GM23338 (cell line): ENCODE measurements at regions not wholly inside any gene's neighbourhood (a gene's known extent, or its start where the extent isn't known, plus 50 kb on each side); places are given as distances from the start of the nearest gene placed in this dataset.

Experiments
- ATAC-seq: fragments of 200-7000 bp; cut with Tn5 transposase; 3 replicates; pipeline ENCODE4 v1.9.1; 2020
- DNase-seq: peaks from one replicate; pipeline ENCODE4 v3.0.0-alpha.2; 2015; ENCODE audit warnings: low spot score
- H2AFZ ChIP-seq: fragments of 200-600 bp; sonication (generic); 2 replicates; pipeline ENCODE4 v1.8.0; 2016; ENCODE audit warnings: antibody characterized with exemption, mild to moderate bottlenecking, moderate library complexity
- H3F3A ChIP-seq: fragments of 200-600 bp; sonication (generic); replicated peaks from 2 replicates; pipeline ENCODE4 v1.8.0; 2017; ENCODE audit warnings: antibody characterized with exemption, mixed run types, low read depth
- H3K27ac ChIP-seq: fragments of 200-600 bp; sonication (generic); 2 replicates; pipeline ENCODE4 v1.6.1; 2016; ENCODE audit warnings: low read depth
- H3K27me3 ChIP-seq: fragments of 200-600 bp; sonication (generic); 2 replicates; pipeline ENCODE4 v1.8.0; 2016; ENCODE audit warnings: mild to moderate bottlenecking, mixed run types, moderate library complexity; ENCODE audit not compliant: insufficient read depth
- H3K36me3 ChIP-seq: fragments of 200-600 bp; sonication (generic); 2 replicates; pipeline ENCODE4 v1.8.0; 2016; ENCODE audit warnings: mild to moderate bottlenecking; ENCODE audit not compliant: insufficient read depth
- H3K4me1 ChIP-seq: fragments of 200-600 bp; sonication (generic); 2 replicates; pipeline ENCODE4 v1.8.0; 2016; ENCODE audit warnings: mild to moderate bottlenecking, moderate library complexity; ENCODE audit not compliant: insufficient read depth
- H3K4me2 ChIP-seq: fragments of 200-600 bp; sonication (generic); 2 replicates; pipeline ENCODE4 v1.7.1; 2017; ENCODE audit warnings: mixed run types
- H3K4me3 ChIP-seq: fragments of 200-600 bp; sonication (generic); 2 replicates; pipeline ENCODE4 v1.6.1; 2016; ENCODE audit warnings: mixed run types
- H3K79me2 ChIP-seq: fragments of 200-600 bp; sonication (generic); replicated peaks from 2 replicates; pipeline ENCODE4 v1.8.0; 2017; ENCODE audit warnings: mild to moderate bottlenecking; ENCODE audit not compliant: insufficient read depth
- H3K9me2 ChIP-seq: fragments of 200-600 bp; sonication (generic); 2 replicates; pipeline ENCODE4 v1.8.0; 2017; ENCODE audit not compliant: insufficient read depth
- H4K20me1 ChIP-seq: fragments of 200-600 bp; sonication (generic); replicated peaks from 2 replicates; pipeline ENCODE4 v1.8.0; 2017; ENCODE audit warnings: mild to moderate bottlenecking; ENCODE audit not compliant: insufficient read depth
- H3K27ac Mint-ChIP-seq: 2 replicates; pipeline ENCODE4 v1.8.0; 2020; ENCODE audit warnings: inconsistent platforms, mild to moderate bottlenecking, moderate library complexity, mixed read lengths
- H3K27me3 Mint-ChIP-seq: 3 replicates; pipeline ENCODE4 v1.8.0; 2022; ENCODE audit warnings: low read depth, mild to moderate bottlenecking, moderate library complexity, mixed read lengths, inconsistent platforms; ENCODE audit not compliant: insufficient read depth, poor library complexity
- H3K36me3 Mint-ChIP-seq: 3 replicates; pipeline ENCODE4 v1.8.0; 2021; ENCODE audit warnings: low read depth, mild to moderate bottlenecking, inconsistent platforms, moderate library complexity, mixed read lengths
- H3K4me1 Mint-ChIP-seq: 3 replicates; pipeline ENCODE4 v1.8.0; 2020; ENCODE audit warnings: mild to moderate bottlenecking, inconsistent platforms, mixed read lengths
- H3K4me3 Mint-ChIP-seq: 3 replicates; pipeline ENCODE4 v1.8.0; 2021; ENCODE audit warnings: moderate library complexity, mild to moderate bottlenecking, inconsistent platforms, mixed read lengths
- H3K9me3 Mint-ChIP-seq: 3 replicates; pipeline ENCODE4 v1.8.0; 2020; ENCODE audit warnings: moderate library complexity, mild to moderate bottlenecking, inconsistent platforms, mixed read lengths
- CREB1 ChIP-seq: fragments of 250-450 bp; sonication (Bioruptor Pico); IDR thresholded peaks from 2 replicates; pipeline ENCODE4 v1.5.0; 2020; ENCODE audit warnings: low read depth, mild to moderate bottlenecking, moderate library complexity
- EZH2phosphoT487 ChIP-seq: fragments of 200-600 bp; sonication (generic); IDR thresholded peaks from one replicate; pipeline ENCODE4 v1.8.1; 2018; ENCODE audit warnings: antibody characterized with exemption; ENCODE audit not compliant: unreplicated experiment
- ZNF331 ChIP-seq: fragments of 250-450 bp; sonication (Bioruptor Pico); IDR thresholded peaks from 2 replicates; pipeline ENCODE4 v1.5.0; 2020; ENCODE audit warnings: low read depth, mild to moderate bottlenecking, moderate library complexity
- TF ChIP-seq, protein P1 (sequence below), 2 experiments: fragments of 200-600 bp in 1 of 2; sonication (generic) in 1 of 2; conservative IDR thresholded peaks; 2 replicates each; pipeline versions ENCODE4 v1.5.1 to v1.6.1; 2016 to 2017; ENCODE audit warnings: antibody characterized with exemption in 2 of 2, low read depth in 2 of 2, mild to moderate bottlenecking in 2 of 2, moderate library complexity in 1 of 2
- TF ChIP-seq, protein P2 (sequence below): IDR thresholded peaks from 2 replicates; pipeline ENCODE4 v1.6.1; 2016; ENCODE audit warnings: antibody characterized with exemption
- TF ChIP-seq, protein P3 (sequence below): fragments of 250-450 bp; sonication (Bioruptor Pico); IDR thresholded peaks from 2 replicates; pipeline ENCODE4 v1.5.0; 2020; ENCODE audit warnings: mild to moderate bottlenecking, moderate library complexity

DNA sequence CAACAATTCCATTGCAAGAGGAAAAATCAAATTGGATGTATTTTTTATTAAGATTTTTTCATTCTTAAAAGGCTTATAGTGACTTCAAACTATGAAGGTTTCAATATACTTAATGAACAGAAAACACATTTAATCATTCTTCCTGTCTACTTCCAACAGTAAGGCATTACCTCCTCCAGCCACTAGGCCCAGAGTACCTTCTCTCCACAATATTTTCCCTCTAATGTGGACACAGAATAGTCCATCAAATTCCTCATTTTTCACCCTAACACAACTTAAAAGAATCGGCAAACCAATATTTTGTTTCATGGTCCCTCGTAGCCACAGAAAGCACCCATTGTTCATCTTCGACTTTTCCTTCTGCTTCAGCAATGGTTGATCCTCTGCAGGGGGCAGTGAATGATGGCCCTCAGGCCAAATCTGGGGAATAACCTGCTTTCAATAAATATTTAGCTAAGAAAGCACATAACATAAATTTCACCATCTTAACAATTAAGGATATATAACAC, 335.4 kb upstream of the ID4 start:
- Histone ChIP-seq H3K4me2 (no peak overlapping the region), H4K20me1 (no peaks in the 10 kb centered on the region), H3K9me2 (no peaks in the 10 kb centered on the region; the same call in 1 of the 2 replicates), H3K4me3 (no peak overlapping the region), H3K79me2 (no peaks in the 10 kb centered on the region), H3K36me3 (no peaks in the 10 kb centered on the region), H3K4me1 (no peaks in the 10 kb centered on the region), H3K27ac (no peak overlapping the region), H3K27me3 (no peaks in the 10 kb centered on the region), H3F3A (no peaks in the 10 kb centered on the region), H2AFZ (no peak overlapping the region)
- peak; percentile 2 for DNase-seq
- H3K36me3 Mint-ChIP-seq, result peaks cover 1% of the 10 kb centered on the region; the same call in 2 of the 3 replicates
- no peaks in the 10 kb centered on the region for H3K4me1 Mint-ChIP-seq
- H3K27me3 Mint-ChIP-seq, result no peaks in the 10 kb centered on the region
- TF ChIP-seq, protein P1, sequence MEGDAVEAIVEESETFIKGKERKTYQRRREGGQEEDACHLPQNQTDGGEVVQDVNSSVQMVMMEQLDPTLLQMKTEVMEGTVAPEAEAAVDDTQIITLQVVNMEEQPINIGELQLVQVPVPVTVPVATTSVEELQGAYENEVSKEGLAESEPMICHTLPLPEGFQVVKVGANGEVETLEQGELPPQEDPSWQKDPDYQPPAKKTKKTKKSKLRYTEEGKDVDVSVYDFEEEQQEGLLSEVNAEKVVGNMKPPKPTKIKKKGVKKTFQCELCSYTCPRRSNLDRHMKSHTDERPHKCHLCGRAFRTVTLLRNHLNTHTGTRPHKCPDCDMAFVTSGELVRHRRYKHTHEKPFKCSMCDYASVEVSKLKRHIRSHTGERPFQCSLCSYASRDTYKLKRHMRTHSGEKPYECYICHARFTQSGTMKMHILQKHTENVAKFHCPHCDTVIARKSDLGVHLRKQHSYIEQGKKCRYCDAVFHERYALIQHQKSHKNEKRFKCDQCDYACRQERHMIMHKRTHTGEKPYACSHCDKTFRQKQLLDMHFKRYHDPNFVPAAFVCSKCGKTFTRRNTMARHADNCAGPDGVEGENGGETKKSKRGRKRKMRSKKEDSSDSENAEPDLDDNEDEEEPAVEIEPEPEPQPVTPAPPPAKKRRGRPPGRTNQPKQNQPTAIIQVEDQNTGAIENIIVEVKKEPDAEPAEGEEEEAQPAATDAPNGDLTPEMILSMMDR (conservative IDR thresholded peaks at IDR 0.05; ENCODE audit: low read depth in 2 of 2), result peak in 1 of 2 experiments; percentile 54; a peak in 2 of 4 replicates
- no peak for TF ChIP-seq EZH2phosphoT487
- no peak for ATAC-seq
- H3K27ac Mint-ChIP-seq, result no peak overlapping the region
- no peak overlapping the region for H3K4me3 Mint-ChIP-seq
- peaks cover 13% of the 10 kb centered on the region; the same call in 2 of the 3 replicates for H3K9me3 Mint-ChIP-seq

DNA sequence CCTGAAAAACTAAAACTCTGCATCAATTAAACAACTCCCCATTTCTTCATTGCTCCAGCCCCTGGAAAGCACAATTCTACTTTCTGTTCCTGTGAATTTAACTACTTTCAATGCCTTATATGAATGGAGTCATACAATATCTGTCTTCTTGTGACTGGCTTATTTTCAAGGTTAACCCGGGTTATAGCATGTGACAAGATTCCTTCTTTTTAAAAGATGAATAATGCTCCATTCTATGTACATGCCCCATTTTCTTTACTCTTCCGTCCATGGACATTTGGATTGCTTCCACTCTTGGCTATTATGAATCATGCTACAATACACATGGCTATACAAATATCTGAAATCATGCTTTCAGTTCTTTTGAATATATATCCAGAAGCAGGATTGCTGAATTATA, 334.9 kb upstream of the ID4 start:
- H3K4me2 ChIP-seq, result no peak overlapping the region
- H3K9me2 ChIP-seq, result no peaks in the 10 kb centered on the region; the same call in 1 of the 2 replicates
- H3K36me3 Mint-ChIP-seq, result peaks cover 6% of the 10 kb centered on the region; the same call in 2 of the 3 replicates
- no peak overlapping the region for H3K4me3 Mint-ChIP-seq
- no peaks in the 10 kb centered on the region for H3K4me1 Mint-ChIP-seq
- TF ChIP-seq ZNF331 (CRISPR knock-in tag), result no peak
- no peak for TF ChIP-seq CREB1 (CRISPR knock-in tag)
- ATAC-seq (no peak), DNase-seq (no peak)
- no peak overlapping the region for H2AFZ ChIP-seq
- no peaks in the 10 kb centered on the region for H3F3A ChIP-seq
- H3K27me3 ChIP-seq, result no peaks in the 10 kb centered on the region
- no peak overlapping the region for H3K4me3 ChIP-seq
- H3K4me1 ChIP-seq, result no peaks in the 10 kb centered on the region
- peaks cover 18% of the 10 kb centered on the region; the same call in 2 of the 3 replicates for H3K9me3 Mint-ChIP-seq
- no peaks in the 10 kb centered on the region for H3K36me3 ChIP-seq
- no peak overlapping the region for H3K27ac ChIP-seq
- H3K27ac Mint-ChIP-seq, result no peak overlapping the region
- H4K20me1 ChIP-seq, result no peaks in the 10 kb centered on the region
- H3K79me2 ChIP-seq, result no peaks in the 10 kb centered on the region
- H3K27me3 Mint-ChIP-seq, result peaks cover 3% of the 10 kb centered on the region

DNA sequence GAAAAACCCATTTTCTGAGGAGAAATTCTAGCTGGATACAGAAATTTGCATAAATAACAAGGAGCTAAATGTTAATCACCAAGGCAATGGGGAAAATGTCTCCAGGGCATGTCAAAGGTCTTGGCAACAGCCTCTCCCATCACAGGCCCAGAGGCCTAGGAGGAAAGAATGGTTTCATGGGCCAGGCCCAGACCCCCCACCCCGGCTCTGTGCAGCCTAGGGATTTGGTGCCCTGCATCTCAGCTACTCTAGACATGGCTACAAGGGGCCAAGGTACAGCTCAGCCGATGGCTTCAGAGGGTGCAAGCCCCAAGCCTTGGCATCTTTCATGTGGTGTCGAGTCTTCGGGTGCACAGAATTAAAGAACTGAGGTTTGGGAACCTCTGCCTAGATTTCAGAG, 321.2 kb upstream of the ID4 start:
- H3K9me2 ChIP-seq, result 0 out of 2 replicates have a peak, but pooled peaks cover 4% of the 10 kb centered on the region
- H3K27ac ChIP-seq, result no peak overlapping the region
- H3K4me2 ChIP-seq, result no peak overlapping the region
- no peaks in the 10 kb centered on the region for H3K4me1 ChIP-seq
- H3K36me3 ChIP-seq, result no peaks in the 10 kb centered on the region
- H2AFZ ChIP-seq, result no peak overlapping the region
- H3K27me3 Mint-ChIP-seq, result no peaks in the 10 kb centered on the region
- no peaks in the 10 kb centered on the region for H3F3A ChIP-seq
- TF ChIP-seq, protein P2, sequence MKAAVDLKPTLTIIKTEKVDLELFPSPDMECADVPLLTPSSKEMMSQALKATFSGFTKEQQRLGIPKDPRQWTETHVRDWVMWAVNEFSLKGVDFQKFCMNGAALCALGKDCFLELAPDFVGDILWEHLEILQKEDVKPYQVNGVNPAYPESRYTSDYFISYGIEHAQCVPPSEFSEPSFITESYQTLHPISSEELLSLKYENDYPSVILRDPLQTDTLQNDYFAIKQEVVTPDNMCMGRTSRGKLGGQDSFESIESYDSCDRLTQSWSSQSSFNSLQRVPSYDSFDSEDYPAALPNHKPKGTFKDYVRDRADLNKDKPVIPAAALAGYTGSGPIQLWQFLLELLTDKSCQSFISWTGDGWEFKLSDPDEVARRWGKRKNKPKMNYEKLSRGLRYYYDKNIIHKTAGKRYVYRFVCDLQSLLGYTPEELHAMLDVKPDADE, result no peak
- TF ChIP-seq, protein P3, sequence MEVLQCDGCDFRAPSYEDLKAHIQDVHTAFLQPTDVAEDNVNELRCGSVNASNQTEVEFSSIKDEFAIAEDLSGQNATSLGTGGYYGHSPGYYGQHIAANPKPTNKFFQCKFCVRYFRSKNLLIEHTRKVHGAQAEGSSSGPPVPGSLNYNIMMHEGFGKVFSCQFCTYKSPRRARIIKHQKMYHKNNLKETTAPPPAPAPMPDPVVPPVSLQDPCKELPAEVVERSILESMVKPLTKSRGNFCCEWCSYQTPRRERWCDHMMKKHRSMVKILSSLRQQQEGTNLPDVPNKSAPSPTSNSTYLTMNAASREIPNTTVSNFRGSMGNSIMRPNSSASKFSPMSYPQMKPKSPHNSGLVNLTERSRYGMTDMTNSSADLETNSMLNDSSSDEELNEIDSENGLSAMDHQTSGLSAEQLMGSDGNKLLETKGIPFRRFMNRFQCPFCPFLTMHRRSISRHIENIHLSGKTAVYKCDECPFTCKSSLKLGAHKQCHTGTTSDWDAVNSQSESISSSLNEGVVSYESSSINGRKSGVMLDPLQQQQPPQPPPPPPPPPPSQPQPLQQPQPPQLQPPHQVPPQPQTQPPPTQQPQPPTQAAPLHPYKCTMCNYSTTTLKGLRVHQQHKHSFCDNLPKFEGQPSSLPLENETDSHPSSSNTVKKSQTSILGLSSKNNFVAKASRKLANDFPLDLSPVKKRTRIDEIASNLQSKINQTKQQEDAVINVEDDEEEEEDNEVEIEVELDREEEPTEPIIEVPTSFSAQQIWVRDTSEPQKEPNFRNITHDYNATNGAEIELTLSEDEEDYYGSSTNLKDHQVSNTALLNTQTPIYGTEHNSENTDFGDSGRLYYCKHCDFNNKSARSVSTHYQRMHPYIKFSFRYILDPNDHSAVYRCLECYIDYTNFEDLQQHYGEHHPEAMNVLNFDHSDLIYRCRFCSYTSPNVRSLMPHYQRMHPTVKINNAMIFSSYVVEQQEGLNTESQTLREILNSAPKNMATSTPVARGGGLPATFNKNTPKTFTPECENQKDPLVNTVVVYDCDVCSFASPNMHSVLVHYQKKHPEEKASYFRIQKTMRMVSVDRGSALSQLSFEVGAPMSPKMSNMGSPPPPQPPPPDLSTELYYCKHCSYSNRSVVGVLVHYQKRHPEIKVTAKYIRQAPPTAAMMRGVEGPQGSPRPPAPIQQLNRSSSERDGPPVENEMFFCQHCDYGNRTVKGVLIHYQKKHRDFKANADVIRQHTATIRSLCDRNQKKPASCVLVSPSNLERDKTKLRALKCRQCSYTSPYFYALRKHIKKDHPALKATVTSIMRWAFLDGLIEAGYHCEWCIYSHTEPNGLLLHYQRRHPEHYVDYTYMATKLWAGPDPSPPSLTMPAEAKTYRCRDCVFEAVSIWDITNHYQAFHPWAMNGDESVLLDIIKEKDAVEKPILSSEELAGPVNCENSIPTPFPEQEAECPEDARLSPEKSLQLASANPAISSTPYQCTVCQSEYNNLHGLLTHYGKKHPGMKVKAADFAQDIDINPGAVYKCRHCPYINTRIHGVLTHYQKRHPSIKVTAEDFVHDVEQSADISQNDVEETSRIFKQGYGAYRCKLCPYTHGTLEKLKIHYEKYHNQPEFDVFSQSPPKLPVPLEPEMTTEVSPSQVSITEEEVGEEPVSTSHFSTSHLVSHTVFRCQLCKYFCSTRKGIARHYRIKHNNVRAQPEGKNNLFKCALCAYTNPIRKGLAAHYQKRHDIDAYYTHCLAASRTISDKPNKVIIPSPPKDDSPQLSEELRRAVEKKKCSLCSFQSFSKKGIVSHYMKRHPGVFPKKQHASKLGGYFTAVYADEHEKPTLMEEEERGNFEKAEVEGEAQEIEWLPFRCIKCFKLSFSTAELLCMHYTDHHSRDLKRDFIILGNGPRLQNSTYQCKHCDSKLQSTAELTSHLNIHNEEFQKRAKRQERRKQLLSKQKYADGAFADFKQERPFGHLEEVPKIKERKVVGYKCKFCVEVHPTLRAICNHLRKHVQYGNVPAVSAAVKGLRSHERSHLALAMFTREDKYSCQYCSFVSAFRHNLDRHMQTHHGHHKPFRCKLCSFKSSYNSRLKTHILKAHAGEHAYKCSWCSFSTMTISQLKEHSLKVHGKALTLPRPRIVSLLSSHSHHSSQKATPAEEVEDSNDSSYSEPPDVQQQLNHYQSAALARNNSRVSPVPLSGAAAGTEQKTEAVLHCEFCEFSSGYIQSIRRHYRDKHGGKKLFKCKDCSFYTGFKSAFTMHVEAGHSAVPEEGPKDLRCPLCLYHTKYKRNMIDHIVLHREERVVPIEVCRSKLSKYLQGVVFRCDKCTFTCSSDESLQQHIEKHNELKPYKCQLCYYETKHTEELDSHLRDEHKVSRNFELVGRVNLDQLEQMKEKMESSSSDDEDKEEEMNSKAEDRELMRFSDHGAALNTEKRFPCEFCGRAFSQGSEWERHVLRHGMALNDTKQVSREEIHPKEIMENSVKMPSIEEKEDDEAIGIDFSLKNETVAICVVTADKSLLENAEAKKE (CRISPR knock-in tag), result no peak
- no peaks in the 10 kb centered on the region for H3K4me1 Mint-ChIP-seq
- DNase-seq, result no peak
- no peak overlapping the region for H3K4me3 Mint-ChIP-seq
- H3K27me3 ChIP-seq, result no peaks in the 10 kb centered on the region
- no peak overlapping the region for H3K27ac Mint-ChIP-seq
- H3K9me3 Mint-ChIP-seq, result peaks cover 53% of the 10 kb centered on the region
- H3K36me3 Mint-ChIP-seq, result peaks cover 34% of the 10 kb centered on the region
- H3K79me2 ChIP-seq, result no peaks in the 10 kb centered on the region
- ATAC-seq, result no peak
- no peaks in the 10 kb centered on the region for H4K20me1 ChIP-seq
- no peak overlapping the region for H3K4me3 ChIP-seq
